ENCODE measurements at regions not wholly inside any gene's neighbourhood (a gene's known extent, or its start where the extent isn't known, plus 50 kb on each side); places are given as distances from the start of the nearest gene placed in this dataset.

GRCh38 chr1:56417646-56418045 is 161.7 kb downstream of the PLPP3 start:
- DNase-seq (ENCODE audit: low spot score), result no peak

- no peak for DNase-seq (ENCODE audit: low spot score)
Observed at GRCh38 chr1:56416495-56416894, 162.9 kb downstream of the PLPP3 start.

- DNase-seq (ENCODE audit: low spot score), result no peak
Observed at GRCh38 chr1:56415720-56416119, 163.6 kb downstream of the PLPP3 start.

GRCh38 chr1:56415258-56415657 is 164.1 kb downstream of the PLPP3 start:
- DNase-seq (ENCODE audit: low spot score), result no peak

GRCh38 chr1:56414728-56415224 is 164.6 kb downstream of the PLPP3 start:
- DNase-seq (ENCODE audit: low spot score), result no peak

GRCh38 chr1:56413671-56414199 is 165.6 kb downstream of the PLPP3 start:
- DNase-seq (ENCODE audit: low spot score), result no peak

- DNase-seq (ENCODE audit: low spot score), result no peak
Observed at GRCh38 chr1:56411484-56412180, 167.7 kb downstream of the PLPP3 start.

GRCh38 chr1:56411021-56411420 is 168.3 kb downstream of the PLPP3 start:
- DNase-seq (ENCODE audit: low spot score), result no peak

- DNase-seq (ENCODE audit: low spot score), result no peak
Observed at GRCh38 chr1:56410405-56410804, 169.0 kb downstream of the PLPP3 start.

- DNase-seq (ENCODE audit: low spot score), result no peak
Observed at GRCh38 chr1:56409112-56409691, 170.2 kb downstream of the PLPP3 start.

GRCh38 chr1:56406821-56407220 is 172.5 kb downstream of the PLPP3 start:
- DNase-seq (ENCODE audit: low spot score), result no peak

- DNase-seq (ENCODE audit: low spot score), result no peak
Observed at GRCh38 chr1:56404561-56405030, 174.8 kb downstream of the PLPP3 start.

- DNase-seq (ENCODE audit: low spot score), result no peak
Observed at GRCh38 chr1:56404066-56404465, 175.3 kb downstream of the PLPP3 start.

- DNase-seq (ENCODE audit: low spot score), result no peak
Observed at GRCh38 chr1:56403321-56403720, 176.0 kb downstream of the PLPP3 start.

GRCh38 chr1:56401191-56401590 is 178.2 kb downstream of the PLPP3 start:
- no peak for DNase-seq (ENCODE audit: low spot score)

GRCh38 chr1:56400526-56400925 is 178.8 kb downstream of the PLPP3 start:
- no peak for DNase-seq (ENCODE audit: low spot score)

- DNase-seq (ENCODE audit: low spot score), result no peak
Observed at GRCh38 chr1:56399795-56400194, 179.6 kb downstream of the PLPP3 start.

GRCh38 chr1:56399326-56399725 is 180.0 kb downstream of the PLPP3 start:
- DNase-seq (ENCODE audit: low spot score), result no peak

GRCh38 chr1:56397811-56398231 is 181.5 kb downstream of the PLPP3 start:
- no peak for DNase-seq (ENCODE audit: low spot score)

GRCh38 chr1:56397409-56397808 is 182.0 kb downstream of the PLPP3 start:
- no peak for DNase-seq (ENCODE audit: low spot score)

- DNase-seq (ENCODE audit: low spot score), result no peak
Observed at GRCh38 chr1:56396581-56396980, 182.8 kb downstream of the PLPP3 start.

GRCh38 chr1:56395776-56396175 is 183.6 kb downstream of the PLPP3 start:
- DNase-seq (ENCODE audit: low spot score), result no peak

GRCh38 chr1:56394298-56394697 is 185.1 kb downstream of the PLPP3 start:
- no peak for DNase-seq (ENCODE audit: low spot score)
